T-helper 17 cell (primary cell): ENCODE measurements at regions not wholly inside any gene's neighbourhood (a gene's known extent, or its start where the extent isn't known, plus 50 kb on each side); places are given as distances from the start of the nearest gene placed in this dataset.
"Not testable (repeated sequence)": the region's sequence is repeated elsewhere in the genome, so short reads cannot be mapped to it uniquely, and the experiment has no call there.

ENCODE experiments used
- ATAC-seq: fragments of 150-1000 bp; cut with Tn5 transposase; 2 replicates; pipeline ENCODE4 v1.10.0; 2021; ENCODE audit warnings: mild to moderate bottlenecking, moderate library complexity
- DNase-seq, 3 donors: peaks; one replicate each; pipeline versions ENCODE4 v3.0.0 to v3.0.0-alpha.2; 2020 to 2021
- H3K9me3 ChIP-seq: one replicate; pipeline ENCODE4 v1.7.0; 2013; ENCODE audit warnings: low read length, mild to moderate bottlenecking; ENCODE audit not compliant: control insufficient read depth, poor library complexity, severe bottlenecking
- H3K27ac Mint-ChIP-seq: one replicate; pipeline ENCODE4 v1.8.0; 2022; ENCODE audit warnings: mild to moderate bottlenecking, moderate library complexity, mixed read lengths
- H3K27me3 Mint-ChIP-seq: one replicate; pipeline ENCODE4 v1.8.0; 2022; ENCODE audit warnings: mixed read lengths
- H3K36me3 Mint-ChIP-seq: one replicate; pipeline ENCODE4 v1.8.0; 2022; ENCODE audit warnings: low read depth, mixed read lengths
- H3K4me1 Mint-ChIP-seq: one replicate; pipeline ENCODE4 v1.8.0; 2022; ENCODE audit warnings: mild to moderate bottlenecking, mixed read lengths
- H3K4me3 Mint-ChIP-seq: one replicate; pipeline ENCODE4 v1.8.0; 2022; ENCODE audit warnings: mild to moderate bottlenecking, moderate library complexity, mixed read lengths

DNA sequence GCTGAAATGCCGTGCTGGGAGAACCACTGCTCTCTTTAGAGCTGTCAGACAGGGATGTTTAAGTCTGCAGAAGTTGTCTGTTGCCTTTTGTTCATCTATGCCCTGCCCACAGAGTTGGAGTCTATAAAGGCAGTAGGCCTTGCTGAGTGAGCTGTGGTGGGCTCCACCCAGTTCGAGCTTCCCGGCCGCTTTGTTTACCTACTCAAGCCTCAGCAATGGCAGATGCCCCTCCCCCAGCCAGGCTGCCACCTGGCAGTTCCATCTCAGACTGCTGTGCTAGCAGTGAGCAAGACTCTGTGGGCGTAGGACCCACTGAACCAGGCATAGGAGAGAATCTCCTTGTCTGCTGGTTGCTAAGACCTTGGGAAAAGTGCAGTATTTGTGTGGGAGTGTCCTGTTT, 160.0 kb upstream of the PTPRZ1 start:
- not testable (repeated sequence) for ATAC-seq, H3K27ac Mint-ChIP-seq, H3K4me3 Mint-ChIP-seq, H3K4me1 Mint-ChIP-seq, DNase-seq, H3K27me3 Mint-ChIP-seq, H3K36me3 Mint-ChIP-seq, H3K9me3 ChIP-seq

- Mint-ChIP-seq H3K4me3 (no peak overlapping the region), H3K27me3 (no peaks in the 10 kb centered on the region), H3K4me1 (no peaks in the 10 kb centered on the region), H3K27ac (no peak overlapping the region), H3K36me3 (no peaks in the 10 kb centered on the region)
- ATAC-seq (no peak), DNase-seq (no peak)
- H3K9me3 ChIP-seq: no peaks in the 10 kb centered on the region
Observed at GRCh38 chr7:121697731-121698316, 175.1 kb upstream of the PTPRZ1 start.

DNA sequence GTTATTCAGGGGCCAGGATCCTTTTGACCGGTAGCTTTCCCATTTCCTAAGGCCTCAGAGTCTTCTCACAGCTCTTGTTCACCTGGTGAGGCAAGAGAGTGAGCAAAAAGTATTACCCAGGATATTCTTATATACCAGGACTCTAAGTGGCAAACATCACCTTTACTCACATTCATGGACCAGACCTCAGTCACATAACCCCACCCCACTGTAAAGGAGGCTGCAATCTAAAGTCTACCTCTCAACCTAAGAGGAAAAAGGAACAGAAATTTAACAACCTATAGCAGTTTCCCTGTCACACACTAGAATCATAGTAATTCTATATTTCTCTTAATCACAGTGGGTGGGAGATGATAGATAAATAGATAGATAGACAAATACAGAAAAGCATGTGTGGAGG, 176.0 kb upstream of the PTPRZ1 start:
- no peaks in the 10 kb centered on the region for H3K27me3 Mint-ChIP-seq
- H3K36me3 Mint-ChIP-seq: no peaks in the 10 kb centered on the region
- no peak for ATAC-seq
- H3K27ac Mint-ChIP-seq: no peak overlapping the region
- H3K9me3 ChIP-seq: no peaks in the 10 kb centered on the region
- H3K4me3 Mint-ChIP-seq: no peak overlapping the region
- DNase-seq: no peak
- H3K4me1 Mint-ChIP-seq: no peaks in the 10 kb centered on the region

DNA sequence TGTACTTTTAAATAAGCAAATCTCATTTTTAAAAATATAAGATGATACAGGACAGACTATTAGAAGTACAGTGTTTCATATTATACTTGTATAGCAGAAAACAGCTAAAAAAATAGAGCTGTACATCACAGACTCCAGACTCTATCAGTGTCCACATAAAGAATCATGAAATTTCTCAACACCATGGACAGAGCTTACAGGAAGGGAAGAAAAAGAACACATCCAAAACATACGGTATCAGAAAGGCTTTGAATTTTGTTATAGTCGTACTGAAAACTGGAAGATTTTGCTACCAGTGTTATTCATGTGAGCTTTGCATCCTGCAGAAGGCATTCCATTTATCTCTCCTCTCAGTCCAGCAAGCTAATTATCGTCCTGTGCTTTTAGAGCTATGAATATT, 183.2 kb upstream of the PTPRZ1 start:
- Mint-ChIP-seq H3K4me3 (no peak overlapping the region), H3K27me3 (no peaks in the 10 kb centered on the region), H3K27ac (no peak overlapping the region), H3K4me1 (no peaks in the 10 kb centered on the region), H3K36me3 (no peaks in the 10 kb centered on the region)
- DNase-seq (no peak), ATAC-seq (no peak)
- H3K9me3 ChIP-seq: no peaks in the 10 kb centered on the region

- Mint-ChIP-seq H3K27ac (no peak overlapping the region), H3K27me3 (no peaks in the 10 kb centered on the region), H3K4me3 (no peak overlapping the region), H3K4me1 (no peaks in the 10 kb centered on the region), H3K36me3 (no peaks in the 10 kb centered on the region)
- DNase-seq (no peak), ATAC-seq (no peak)
- no peaks in the 10 kb centered on the region for H3K9me3 ChIP-seq
Observed at GRCh38 chr7:121681700-121682099, 191.3 kb upstream of the PTPRZ1 start.

DNA sequence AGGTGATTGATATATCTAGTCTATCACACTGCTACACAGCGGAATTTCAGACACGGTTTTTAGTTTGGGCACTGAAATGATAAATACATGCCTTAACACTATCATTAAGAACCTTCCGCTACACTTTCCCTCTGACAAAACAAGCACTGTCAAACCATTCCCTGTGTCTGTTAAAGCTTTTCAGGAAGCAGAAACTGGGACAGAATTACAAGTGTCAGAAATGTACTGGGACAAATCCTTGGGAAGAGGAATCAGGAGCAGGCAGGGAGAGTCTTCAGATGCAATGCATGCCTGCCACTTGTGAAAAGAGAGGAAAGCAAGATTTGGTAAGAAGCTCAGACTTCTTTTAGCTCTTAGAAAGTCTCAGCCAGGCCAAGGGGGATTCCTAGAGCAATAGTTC, 196.8 kb upstream of the PTPRZ1 start:
- Mint-ChIP-seq H3K36me3 (no peaks in the 10 kb centered on the region), H3K4me3 (no peak overlapping the region), H3K27me3 (no peaks in the 10 kb centered on the region), H3K27ac (no peak overlapping the region), H3K4me1 (no peaks in the 10 kb centered on the region)
- no peak for DNase-seq
- no peaks in the 10 kb centered on the region for H3K9me3 ChIP-seq
- ATAC-seq: no peak

- H3K27me3 Mint-ChIP-seq, H3K36me3 Mint-ChIP-seq, H3K4me3 Mint-ChIP-seq, H3K9me3 ChIP-seq, DNase-seq, H3K27ac Mint-ChIP-seq, H3K4me1 Mint-ChIP-seq, ATAC-seq: not testable (repeated sequence)
Observed at GRCh38 chr7:121674455-121674854, 198.5 kb upstream of the PTPRZ1 start.

- Mint-ChIP-seq H3K36me3 (no peaks in the 10 kb centered on the region), H3K27me3 (no peaks in the 10 kb centered on the region), H3K27ac (no peak overlapping the region), H3K4me3 (no peak overlapping the region), H3K4me1 (no peaks in the 10 kb centered on the region)
- DNase-seq: no peak
- H3K9me3 ChIP-seq: no peaks in the 10 kb centered on the region
- ATAC-seq: no peak
Observed at GRCh38 chr7:121669144-121669543, 203.8 kb upstream of the PTPRZ1 start.

DNA sequence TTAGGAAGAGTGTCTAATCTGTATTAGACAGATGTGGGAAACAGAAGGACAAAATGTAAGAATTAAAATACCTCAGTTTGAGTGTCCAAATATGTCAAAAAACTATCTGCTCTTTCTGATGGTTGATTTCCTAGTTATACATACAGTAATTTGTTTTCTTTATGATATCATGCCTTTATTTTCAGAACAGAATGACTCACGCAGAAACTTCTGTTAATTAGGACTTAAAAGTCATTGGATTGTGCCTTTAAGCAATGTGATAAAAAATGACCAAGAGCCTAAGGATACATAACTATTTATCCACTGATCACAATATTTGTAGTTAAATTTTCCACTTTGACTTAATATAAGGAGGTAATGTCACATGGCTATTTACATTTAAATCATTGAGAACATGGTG, 206.7 kb upstream of the PTPRZ1 start:
- no peak overlapping the region for H3K27ac Mint-ChIP-seq
- no peaks in the 10 kb centered on the region for H3K4me1 Mint-ChIP-seq
- no peaks in the 10 kb centered on the region for H3K36me3 Mint-ChIP-seq
- H3K27me3 Mint-ChIP-seq: no peaks in the 10 kb centered on the region
- no peaks in the 10 kb centered on the region for H3K9me3 ChIP-seq
- no peak for DNase-seq
- no peak for ATAC-seq
- H3K4me3 Mint-ChIP-seq: no peak overlapping the region

- Mint-ChIP-seq H3K27ac (no peak overlapping the region), H3K27me3 (no peaks in the 10 kb centered on the region), H3K36me3 (no peaks in the 10 kb centered on the region), H3K4me1 (no peaks in the 10 kb centered on the region), H3K4me3 (no peak overlapping the region)
- ATAC-seq: no peak
- no peak for DNase-seq
- H3K9me3 ChIP-seq: no peaks in the 10 kb centered on the region
Observed at GRCh38 chr7:121643320-121643719, 229.6 kb upstream of the PTPRZ1 start.

DNA sequence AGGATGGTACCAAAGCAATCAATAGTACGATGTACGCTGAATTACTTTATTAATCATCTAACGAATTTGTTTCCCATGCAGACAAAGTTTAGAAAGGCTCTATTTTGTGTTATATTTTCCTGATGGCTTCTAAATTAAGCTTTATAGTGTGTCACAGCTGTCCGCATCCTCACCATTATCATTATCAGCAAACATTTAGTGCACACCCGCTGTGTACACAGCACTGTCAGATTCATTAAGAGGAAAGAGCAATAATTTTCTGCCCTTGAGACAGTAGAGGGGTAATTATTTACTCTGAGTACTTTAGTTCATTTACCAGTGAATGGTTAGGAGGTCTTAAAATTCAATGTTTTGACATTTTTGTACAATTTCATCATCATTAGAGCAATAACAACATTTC, 233.3 kb upstream of the PTPRZ1 start:
- ATAC-seq (no peak), DNase-seq (no peak)
- H3K9me3 ChIP-seq: no peaks in the 10 kb centered on the region
- H3K4me1 Mint-ChIP-seq: no peaks in the 10 kb centered on the region
- H3K4me3 Mint-ChIP-seq: no peak overlapping the region
- no peaks in the 10 kb centered on the region for H3K27me3 Mint-ChIP-seq
- no peaks in the 10 kb centered on the region for H3K36me3 Mint-ChIP-seq
- no peak overlapping the region for H3K27ac Mint-ChIP-seq

DNA sequence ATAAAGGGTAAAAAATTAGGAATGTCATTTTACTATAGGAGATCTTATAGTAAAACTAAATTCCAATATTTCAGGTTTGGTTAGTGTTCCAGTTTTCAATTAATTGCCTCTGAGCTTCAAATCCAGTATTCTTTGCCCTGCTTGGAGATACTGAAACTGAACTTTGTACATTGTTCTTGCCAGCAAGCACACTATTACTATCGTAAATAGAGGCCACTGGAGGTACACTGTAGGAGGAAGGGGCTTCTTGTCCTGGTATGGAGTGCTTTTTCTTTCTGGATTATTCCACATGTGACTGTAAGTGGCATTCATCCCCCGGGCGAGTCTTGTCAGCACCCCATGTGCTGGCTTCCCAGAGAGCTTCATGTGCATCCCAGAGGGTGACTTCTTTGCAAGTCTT, 234.7 kb upstream of the PTPRZ1 start:
- Mint-ChIP-seq H3K4me1 (no peaks in the 10 kb centered on the region), H3K4me3 (no peak overlapping the region), H3K36me3 (no peaks in the 10 kb centered on the region), H3K27me3 (no peaks in the 10 kb centered on the region), H3K27ac (no peak overlapping the region)
- no peak for ATAC-seq
- no peak for DNase-seq
- no peaks in the 10 kb centered on the region for H3K9me3 ChIP-seq

- ATAC-seq (no peak), DNase-seq (no peak)
- H3K27ac Mint-ChIP-seq: no peak overlapping the region
- no peaks in the 10 kb centered on the region for H3K27me3 Mint-ChIP-seq
- no peaks in the 10 kb centered on the region for H3K9me3 ChIP-seq
- no peaks in the 10 kb centered on the region for H3K36me3 Mint-ChIP-seq
- no peaks in the 10 kb centered on the region for H3K4me1 Mint-ChIP-seq
- no peak overlapping the region for H3K4me3 Mint-ChIP-seq
Observed at GRCh38 chr7:121634356-121634755, 238.2 kb upstream of the FAM3C start.

DNA sequence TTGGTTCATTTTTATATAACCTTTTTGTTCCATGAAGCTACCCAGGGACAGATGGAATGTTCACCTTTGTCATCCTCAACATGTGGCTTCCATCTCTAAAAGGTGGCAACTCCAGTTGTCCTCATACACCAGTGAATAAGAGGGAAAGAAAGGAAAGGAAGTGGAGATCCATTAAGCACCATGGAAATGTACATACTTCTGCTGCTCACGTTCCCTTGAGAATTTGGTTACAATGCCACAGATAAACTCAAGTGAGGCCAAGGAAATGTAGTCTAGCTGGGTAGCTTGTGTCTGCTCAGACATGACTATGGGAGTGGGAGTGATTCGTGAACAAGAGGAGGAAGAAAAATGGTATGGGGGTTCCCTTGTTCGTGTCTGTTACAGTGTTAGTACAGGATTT, 237.1 kb upstream of the FAM3C start:
- no peak for ATAC-seq
- Mint-ChIP-seq H3K27me3 (no peaks in the 10 kb centered on the region), H3K27ac (no peak overlapping the region), H3K4me3 (no peak overlapping the region), H3K36me3 (no peaks in the 10 kb centered on the region), H3K4me1 (no peaks in the 10 kb centered on the region)
- H3K9me3 ChIP-seq: no peaks in the 10 kb centered on the region
- DNase-seq: no peak

DNA sequence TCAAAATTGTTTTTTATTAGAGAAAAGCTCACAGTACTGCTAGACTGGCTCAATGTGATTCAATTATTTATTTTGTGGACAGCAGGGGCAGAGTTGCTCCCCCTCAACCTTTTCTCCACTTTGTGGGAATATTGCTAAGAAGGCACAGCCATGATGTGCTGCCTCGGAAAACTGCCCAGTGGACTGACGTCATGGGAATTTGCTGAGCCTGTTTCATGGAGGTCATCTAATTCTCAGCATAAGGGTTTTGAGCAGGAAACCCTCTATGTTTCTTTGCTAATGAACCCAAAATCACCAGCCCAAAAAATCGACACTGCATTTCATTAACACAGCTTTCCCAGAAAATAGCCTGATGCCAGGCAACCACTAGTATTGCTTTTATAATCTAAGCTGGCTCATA, 228.8 kb upstream of the FAM3C start:
- Mint-ChIP-seq H3K36me3 (no peaks in the 10 kb centered on the region), H3K4me3 (no peak overlapping the region), H3K27ac (no peak overlapping the region), H3K27me3 (no peaks in the 10 kb centered on the region), H3K4me1 (no peaks in the 10 kb centered on the region)
- DNase-seq (no peak), ATAC-seq (no peak)
- H3K9me3 ChIP-seq: no peaks in the 10 kb centered on the region
